ENCODE measurements at regions not wholly inside any gene's neighbourhood (a gene's known extent, or its start where the extent isn't known, plus 50 kb on each side); places are given as distances from the start of the nearest gene placed in this dataset.

GRCh38 chr6:112511441-112511840 lies 164.3 kb downstream of the RFPL4B start:
- Histone ChIP-seq H3K4me1 (ENCODE audit: control insufficient read depth in 4 of 4, insufficient read depth in 4 of 4, low read length in 3 of 4) (no peaks in the 10 kb centered on the region), H3K27me3 (ENCODE audit: control insufficient read depth in 4 of 4, insufficient read depth in 4 of 4, low read length in 3 of 4) (no peaks in the 10 kb centered on the region), H3K4me3 (ENCODE audit: low read depth in 1 of 3, low read length in 3 of 3) (no peak overlapping the region), H3K27ac (ENCODE audit: low read depth in 1 of 2, low read length in 2 of 2) (no peak overlapping the region), H3K36me3 (ENCODE audit: control insufficient read depth in 4 of 4, insufficient read depth in 3 of 4, low read depth in 1 of 4, low read length in 3 of 4) (no peaks in the 10 kb centered on the region), H3K9ac (ENCODE audit: low read depth in 1 of 2, low read length in 2 of 2) (peak overlapping the region in 1 of 2 donors; percentile 16), H3K9me3 (ENCODE audit: control insufficient read depth in 4 of 4, low read length in 3 of 4) (no peaks in the 10 kb centered on the region)
- TF ChIP-seq EGR1 (IDR thresholded peaks at IDR 0.05; ENCODE audit: low read depth in 2 of 2): no peak
- 70% methylated on average over 1 of the region's 1 CpG for WGBS
- no peak for DNase-seq (ENCODE audit: low spot score)

- Histone ChIP-seq H3K4me3 (ENCODE audit: low read depth in 1 of 3, low read length in 3 of 3) (no peak overlapping the region), H3K27me3 (ENCODE audit: control insufficient read depth in 4 of 4, insufficient read depth in 4 of 4, low read length in 3 of 4) (no peaks in the 10 kb centered on the region), H3K27ac (ENCODE audit: low read depth in 1 of 2, low read length in 2 of 2) (no peak overlapping the region), H3K9ac (ENCODE audit: low read depth in 1 of 2, low read length in 2 of 2) (no peak overlapping the region), H3K36me3 (ENCODE audit: control insufficient read depth in 4 of 4, insufficient read depth in 3 of 4, low read depth in 1 of 4, low read length in 3 of 4) (no peaks in the 10 kb centered on the region), H3K4me1 (ENCODE audit: control insufficient read depth in 4 of 4, insufficient read depth in 4 of 4, low read length in 3 of 4) (no peaks in the 10 kb centered on the region), H3K9me3 (ENCODE audit: control insufficient read depth in 4 of 4, low read length in 3 of 4) (no peaks in the 10 kb centered on the region)
- TF ChIP-seq YY1 (IDR thresholded peaks at IDR 0.05) (no peak), SP1 (IDR thresholded peaks at IDR 0.05) (no peak), EGR1 (IDR thresholded peaks at IDR 0.05; ENCODE audit: low read depth in 2 of 2) (no peak), TAF1 (conservative IDR thresholded peaks at IDR 0.05) (no peak), FOXA2 (IDR thresholded peaks at IDR 0.05) (no peak), GABPA (IDR thresholded peaks at IDR 0.05 in 1 of 2, conservative IDR thresholded peaks at IDR 0.05 in 1 of 2) (no peak), HNF4A (conservative IDR thresholded peaks at IDR 0.05) (no peak), ATF3 (IDR thresholded peaks at IDR 0.05) (no peak), HNF4G (IDR thresholded peaks at IDR 0.05) (no peak), NR2F2 (IDR thresholded peaks at IDR 0.05) (no peak), RAD21 (IDR thresholded peaks at IDR 0.05) (no peak), JUND (IDR thresholded peaks at IDR 0.05) (no peak), FOXA1 (IDR thresholded peaks at IDR 0.05) (no peak), RXRA (IDR thresholded peaks at IDR 0.05) (no peak)
- TF ChIP-seq, protein P1, sequence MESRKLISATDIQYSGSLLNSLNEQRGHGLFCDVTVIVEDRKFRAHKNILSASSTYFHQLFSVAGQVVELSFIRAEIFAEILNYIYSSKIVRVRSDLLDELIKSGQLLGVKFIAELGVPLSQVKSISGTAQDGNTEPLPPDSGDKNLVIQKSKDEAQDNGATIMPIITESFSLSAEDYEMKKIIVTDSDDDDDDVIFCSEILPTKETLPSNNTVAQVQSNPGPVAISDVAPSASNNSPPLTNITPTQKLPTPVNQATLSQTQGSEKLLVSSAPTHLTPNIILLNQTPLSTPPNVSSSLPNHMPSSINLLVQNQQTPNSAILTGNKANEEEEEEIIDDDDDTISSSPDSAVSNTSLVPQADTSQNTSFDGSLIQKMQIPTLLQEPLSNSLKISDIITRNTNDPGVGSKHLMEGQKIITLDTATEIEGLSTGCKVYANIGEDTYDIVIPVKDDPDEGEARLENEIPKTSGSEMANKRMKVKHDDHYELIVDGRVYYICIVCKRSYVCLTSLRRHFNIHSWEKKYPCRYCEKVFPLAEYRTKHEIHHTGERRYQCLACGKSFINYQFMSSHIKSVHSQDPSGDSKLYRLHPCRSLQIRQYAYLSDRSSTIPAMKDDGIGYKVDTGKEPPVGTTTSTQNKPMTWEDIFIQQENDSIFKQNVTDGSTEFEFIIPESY (IDR thresholded peaks at IDR 0.05): no peak
- TF ChIP-seq, protein P2, sequence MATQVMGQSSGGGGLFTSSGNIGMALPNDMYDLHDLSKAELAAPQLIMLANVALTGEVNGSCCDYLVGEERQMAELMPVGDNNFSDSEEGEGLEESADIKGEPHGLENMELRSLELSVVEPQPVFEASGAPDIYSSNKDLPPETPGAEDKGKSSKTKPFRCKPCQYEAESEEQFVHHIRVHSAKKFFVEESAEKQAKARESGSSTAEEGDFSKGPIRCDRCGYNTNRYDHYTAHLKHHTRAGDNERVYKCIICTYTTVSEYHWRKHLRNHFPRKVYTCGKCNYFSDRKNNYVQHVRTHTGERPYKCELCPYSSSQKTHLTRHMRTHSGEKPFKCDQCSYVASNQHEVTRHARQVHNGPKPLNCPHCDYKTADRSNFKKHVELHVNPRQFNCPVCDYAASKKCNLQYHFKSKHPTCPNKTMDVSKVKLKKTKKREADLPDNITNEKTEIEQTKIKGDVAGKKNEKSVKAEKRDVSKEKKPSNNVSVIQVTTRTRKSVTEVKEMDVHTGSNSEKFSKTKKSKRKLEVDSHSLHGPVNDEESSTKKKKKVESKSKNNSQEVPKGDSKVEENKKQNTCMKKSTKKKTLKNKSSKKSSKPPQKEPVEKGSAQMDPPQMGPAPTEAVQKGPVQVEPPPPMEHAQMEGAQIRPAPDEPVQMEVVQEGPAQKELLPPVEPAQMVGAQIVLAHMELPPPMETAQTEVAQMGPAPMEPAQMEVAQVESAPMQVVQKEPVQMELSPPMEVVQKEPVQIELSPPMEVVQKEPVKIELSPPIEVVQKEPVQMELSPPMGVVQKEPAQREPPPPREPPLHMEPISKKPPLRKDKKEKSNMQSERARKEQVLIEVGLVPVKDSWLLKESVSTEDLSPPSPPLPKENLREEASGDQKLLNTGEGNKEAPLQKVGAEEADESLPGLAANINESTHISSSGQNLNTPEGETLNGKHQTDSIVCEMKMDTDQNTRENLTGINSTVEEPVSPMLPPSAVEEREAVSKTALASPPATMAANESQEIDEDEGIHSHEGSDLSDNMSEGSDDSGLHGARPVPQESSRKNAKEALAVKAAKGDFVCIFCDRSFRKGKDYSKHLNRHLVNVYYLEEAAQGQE (IDR thresholded peaks at IDR 0.05): no peak
- TF ChIP-seq, protein P3, sequence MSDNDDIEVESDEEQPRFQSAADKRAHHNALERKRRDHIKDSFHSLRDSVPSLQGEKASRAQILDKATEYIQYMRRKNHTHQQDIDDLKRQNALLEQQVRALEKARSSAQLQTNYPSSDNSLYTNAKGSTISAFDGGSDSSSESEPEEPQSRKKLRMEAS (IDR thresholded peaks at IDR 0.05): no peak
- TF ChIP-seq, protein P4, sequence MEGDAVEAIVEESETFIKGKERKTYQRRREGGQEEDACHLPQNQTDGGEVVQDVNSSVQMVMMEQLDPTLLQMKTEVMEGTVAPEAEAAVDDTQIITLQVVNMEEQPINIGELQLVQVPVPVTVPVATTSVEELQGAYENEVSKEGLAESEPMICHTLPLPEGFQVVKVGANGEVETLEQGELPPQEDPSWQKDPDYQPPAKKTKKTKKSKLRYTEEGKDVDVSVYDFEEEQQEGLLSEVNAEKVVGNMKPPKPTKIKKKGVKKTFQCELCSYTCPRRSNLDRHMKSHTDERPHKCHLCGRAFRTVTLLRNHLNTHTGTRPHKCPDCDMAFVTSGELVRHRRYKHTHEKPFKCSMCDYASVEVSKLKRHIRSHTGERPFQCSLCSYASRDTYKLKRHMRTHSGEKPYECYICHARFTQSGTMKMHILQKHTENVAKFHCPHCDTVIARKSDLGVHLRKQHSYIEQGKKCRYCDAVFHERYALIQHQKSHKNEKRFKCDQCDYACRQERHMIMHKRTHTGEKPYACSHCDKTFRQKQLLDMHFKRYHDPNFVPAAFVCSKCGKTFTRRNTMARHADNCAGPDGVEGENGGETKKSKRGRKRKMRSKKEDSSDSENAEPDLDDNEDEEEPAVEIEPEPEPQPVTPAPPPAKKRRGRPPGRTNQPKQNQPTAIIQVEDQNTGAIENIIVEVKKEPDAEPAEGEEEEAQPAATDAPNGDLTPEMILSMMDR (IDR thresholded peaks at IDR 0.05; ENCODE audit: low read depth, low read length, missing input control): no peak
- DNase-seq (ENCODE audit: low spot score): no peak
Measured at GRCh38 chr6:112513175-112513574, 166.0 kb downstream of the RFPL4B start.
